GM18868 (cell line): ENCODE measurements at regions not wholly inside any gene's neighbourhood (a gene's known extent, or its start where the extent isn't known, plus 50 kb on each side); places are given as distances from the start of the nearest gene placed in this dataset.

ENCODE experiments used
- ATAC-seq: cut with Tn5 transposase; IDR thresholded peaks from one replicate; pipeline ENCODE4 v1.9.1; 2021; ENCODE audit warnings: mild to moderate bottlenecking, moderate library complexity; ENCODE audit not compliant: unreplicated experiment

- no peak for ATAC-seq
These were observed 97.2 kb upstream of the C3orf80 start for GRCh38 chr3:160128056-160128455.

GRCh38 chr3:160129459-160130061 is 95.7 kb upstream of the C3orf80 start:
- peak; percentile 63 for ATAC-seq

GRCh38 chr3:160130071-160130470 is 95.2 kb upstream of the C3orf80 start:
- no peak for ATAC-seq

GRCh38 chr3:160130950-160131349 is 94.3 kb upstream of the C3orf80 start:
- no peak for ATAC-seq

GRCh38 chr3:160132226-160132625 is 93.0 kb upstream of the C3orf80 start:
- ATAC-seq, result no peak

GRCh38 chr3:160133757-160134156 is 91.5 kb upstream of the C3orf80 start:
- ATAC-seq, result no peak

GRCh38 chr3:160134454-160134853 is 90.8 kb upstream of the C3orf80 start:
- ATAC-seq, result no peak

- no peak for ATAC-seq
These were observed 90.3 kb upstream of the C3orf80 start for GRCh38 chr3:160134964-160135363.

GRCh38 chr3:160135851-160136250 is 89.4 kb upstream of the C3orf80 start:
- peak; percentile 22 for ATAC-seq

- peak; percentile 70 for ATAC-seq
These were observed 88.8 kb upstream of the C3orf80 start for GRCh38 chr3:160136421-160136820.

GRCh38 chr3:160139291-160139690 is 85.9 kb upstream of the C3orf80 start:
- ATAC-seq, result no peak

GRCh38 chr3:160140756-160141155 is 84.5 kb upstream of the C3orf80 start:
- peak; percentile 59 for ATAC-seq

GRCh38 chr3:160141485-160142185 is 83.6 kb upstream of the C3orf80 start:
- no peak for ATAC-seq

- ATAC-seq, result no peak
These were observed 81.7 kb upstream of the C3orf80 start for GRCh38 chr3:160143482-160143881.

- ATAC-seq, result no peak
These were observed 75.2 kb upstream of the C3orf80 start for GRCh38 chr3:160150066-160150465.

- no peak for ATAC-seq
These were observed 74.7 kb upstream of the C3orf80 start for GRCh38 chr3:160150525-160150924.

GRCh38 chr3:160152638-160153037 is 72.6 kb upstream of the C3orf80 start:
- ATAC-seq, result no peak

GRCh38 chr3:160154033-160154432 is 71.2 kb upstream of the C3orf80 start:
- ATAC-seq, result no peak

- no peak for ATAC-seq
These were observed 70.6 kb upstream of the C3orf80 start for GRCh38 chr3:160154596-160154995.

- no peak for ATAC-seq
These were observed 67.9 kb upstream of the C3orf80 start for GRCh38 chr3:160157321-160157720.

GRCh38 chr3:160159341-160159740 is 65.9 kb upstream of the C3orf80 start:
- ATAC-seq, result no peak

- no peak for ATAC-seq
These were observed 65.4 kb upstream of the C3orf80 start for GRCh38 chr3:160159806-160160205.

- no peak for ATAC-seq
These were observed 63.3 kb upstream of the C3orf80 start for GRCh38 chr3:160161921-160162320.
